Upper lobe of left lung (tissue), 6 donors: ENCODE measurements at regions not wholly inside any gene's neighbourhood (a gene's known extent, or its start where the extent isn't known, plus 50 kb on each side); places are given as distances from the start of the nearest gene placed in this dataset.

Source experiments
- ATAC-seq, 2 donors: fragments of 200-7000 bp; cut with Tn5 transposase; one replicate each; pipeline ENCODE4 v1.9.1; 2022; ENCODE audit warnings: mild to moderate bottlenecking in 2 of 2, moderate library complexity in 2 of 2; ENCODE audit not compliant: low FRiP score in 2 of 2
- DNase-seq, 2 donors: peaks; one replicate each; pipeline ENCODE4 v3.0.0-alpha.2; 2019 to 2020
- H3K27ac ChIP-seq, 4 donors: fragments of 200-600 bp; sonication (generic); one replicate each; pipeline ENCODE4 v1.5.1; 2016 to 2019
- H3K27me3 ChIP-seq, 4 donors: fragments of 200-600 bp; sonication (generic); one replicate each; pipeline ENCODE4 v1.5.1; 2017 to 2019
- H3K36me3 ChIP-seq, 4 donors: fragments of 200-600 bp; sonication (generic); one replicate each; pipeline ENCODE4 v1.5.1; 2016 to 2019
- H3K4me1 ChIP-seq, 4 donors: fragments of 200-600 bp; sonication (generic); one replicate each; pipeline ENCODE4 v1.5.1; 2018 to 2019
- H3K4me3 ChIP-seq, 4 donors: fragments of 200-600 bp; sonication (generic); one replicate each; pipeline ENCODE4 v1.5.1; 2017 to 2019; ENCODE audit warnings: mild to moderate bottlenecking in 2 of 4, moderate library complexity in 1 of 4
- H3K9me3 ChIP-seq, 4 donors: fragments of 200-600 bp; sonication (generic); one replicate each; pipeline ENCODE4 v1.5.1; 2018 to 2019
- EP300 ChIP-seq, 4 donors: sonication (generic); formaldehyde crosslinking; IDR thresholded peaks; one replicate each; pipeline ENCODE4 v1.5.1; 2017; ENCODE audit warnings: antibody characterized with exemption in 4 of 4, control low read depth in 2 of 4
- POLR2A ChIP-seq, 4 donors: fragments of 450-650 bp; IDR thresholded peaks; one replicate each; pipeline ENCODE4 v1.5.1; 2016 to 2017; ENCODE audit warnings: antibody characterized with exemption in 4 of 4, mild to moderate bottlenecking in 2 of 4
- POLR2AphosphoS5 ChIP-seq, 2 donors: sonication (generic); formaldehyde crosslinking; IDR thresholded peaks; one replicate each; pipeline ENCODE4 v1.5.1; 2017; ENCODE audit warnings: antibody characterized with exemption in 2 of 2
- WGBS, 2 donors: methylation state at CpG; one replicate each; pipeline ENCODE4 v1.1.5; 2017 to 2018; 5-methylcytosine and 5-hydroxymethylcytosine counted together
- TF ChIP-seq, protein P1 (sequence below), 6 experiments: fragments of 450-650 bp in 4 of 6; fragments of 200-600 bp in 2 of 6; sonication (generic) in 2 of 6; IDR thresholded peaks; one replicate each; pipeline ENCODE4 v1.5.1; 2016 to 2019; ENCODE audit warnings: antibody characterized with exemption in 6 of 6
- donor health status: DM: no; HTN: no; CAD: no; lungs with moderate emphysema.
- donor health status: DM: no; HTN: yes; CAD: no; lungs with severe emphysema.

DNA sequence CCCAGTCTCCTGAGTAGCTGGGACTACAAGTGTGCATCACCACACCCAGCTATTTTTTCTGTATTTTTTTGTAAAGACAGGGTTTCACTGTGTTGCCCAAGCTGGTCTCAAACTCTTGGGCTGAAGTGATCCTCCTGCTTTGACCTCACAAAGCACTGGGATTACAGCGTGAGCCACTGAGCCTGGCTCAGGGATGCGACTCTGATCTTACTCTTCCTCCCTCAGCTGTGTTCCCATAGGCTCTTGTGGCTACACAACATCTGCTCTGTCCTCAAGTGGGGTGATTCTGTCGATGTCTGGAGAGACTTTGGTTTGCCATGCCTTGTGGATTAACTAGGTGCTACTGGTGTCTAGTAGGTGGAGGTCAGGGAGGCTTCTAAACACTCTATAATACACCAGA, 127.0 kb upstream of the SERPIND1 start:
- DNase-seq (no peak), ATAC-seq (no peak)
- H3K27ac ChIP-seq, result no peak overlapping the region
- no peak overlapping the region for H3K4me3 ChIP-seq
- WGBS, 2 donors, result 83 to 86% methylated on average over 3 of the region's 3 CpGs
- H3K9me3 ChIP-seq, result no peaks in the 10 kb centered on the region
- no peaks in the 10 kb centered on the region for H3K27me3 ChIP-seq
- no peak for TF ChIP-seq EP300 (IDR thresholded peaks at IDR 0.05)
- no peak for TF ChIP-seq POLR2A (IDR thresholded peaks at IDR 0.05)
- no peak for TF ChIP-seq POLR2AphosphoS5 (IDR thresholded peaks at IDR 0.05)
- TF ChIP-seq, protein P1, sequence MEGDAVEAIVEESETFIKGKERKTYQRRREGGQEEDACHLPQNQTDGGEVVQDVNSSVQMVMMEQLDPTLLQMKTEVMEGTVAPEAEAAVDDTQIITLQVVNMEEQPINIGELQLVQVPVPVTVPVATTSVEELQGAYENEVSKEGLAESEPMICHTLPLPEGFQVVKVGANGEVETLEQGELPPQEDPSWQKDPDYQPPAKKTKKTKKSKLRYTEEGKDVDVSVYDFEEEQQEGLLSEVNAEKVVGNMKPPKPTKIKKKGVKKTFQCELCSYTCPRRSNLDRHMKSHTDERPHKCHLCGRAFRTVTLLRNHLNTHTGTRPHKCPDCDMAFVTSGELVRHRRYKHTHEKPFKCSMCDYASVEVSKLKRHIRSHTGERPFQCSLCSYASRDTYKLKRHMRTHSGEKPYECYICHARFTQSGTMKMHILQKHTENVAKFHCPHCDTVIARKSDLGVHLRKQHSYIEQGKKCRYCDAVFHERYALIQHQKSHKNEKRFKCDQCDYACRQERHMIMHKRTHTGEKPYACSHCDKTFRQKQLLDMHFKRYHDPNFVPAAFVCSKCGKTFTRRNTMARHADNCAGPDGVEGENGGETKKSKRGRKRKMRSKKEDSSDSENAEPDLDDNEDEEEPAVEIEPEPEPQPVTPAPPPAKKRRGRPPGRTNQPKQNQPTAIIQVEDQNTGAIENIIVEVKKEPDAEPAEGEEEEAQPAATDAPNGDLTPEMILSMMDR (IDR thresholded peaks at IDR 0.05), result no peak
- H3K4me1 ChIP-seq, result no peaks in the 10 kb centered on the region
- H3K36me3 ChIP-seq, result no peaks in the 10 kb centered on the region

DNA sequence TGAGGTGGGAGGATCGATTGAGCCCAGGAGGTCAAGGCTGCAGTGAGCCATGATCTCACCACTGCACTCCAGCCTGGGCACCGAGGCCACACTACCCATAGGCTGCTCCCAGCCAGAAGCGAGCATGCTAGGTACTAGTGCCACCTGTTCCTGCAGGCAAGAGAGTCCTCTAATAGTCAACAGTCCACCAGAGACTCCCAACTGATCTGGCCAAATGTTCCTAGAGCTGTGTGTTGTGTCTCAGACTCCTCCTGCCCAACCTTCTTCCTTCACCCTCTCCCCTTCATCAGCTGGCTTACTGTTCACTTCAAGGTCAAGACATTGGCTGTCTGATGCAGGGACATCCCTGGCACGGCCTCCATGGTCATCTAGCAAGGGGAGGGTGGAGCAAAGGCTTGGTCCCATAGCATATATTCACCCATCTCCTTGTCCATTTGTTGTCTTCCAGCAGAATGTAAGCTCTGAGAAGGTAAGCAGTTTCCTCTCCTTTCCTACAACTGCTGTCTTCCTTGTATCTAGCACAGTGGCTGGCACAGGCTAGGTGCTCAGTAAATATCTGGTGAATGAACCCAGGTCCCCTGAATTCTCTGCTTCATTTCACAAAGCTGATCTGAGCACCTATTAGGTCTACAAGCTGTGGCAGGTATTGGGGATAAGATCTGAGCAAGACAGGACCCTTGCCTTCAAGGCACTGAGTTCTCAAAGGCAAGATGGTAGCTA, 126.2 kb upstream of the SERPIND1 start:
- H3K4me1 ChIP-seq, result no peaks in the 10 kb centered on the region
- no peaks in the 10 kb centered on the region for H3K36me3 ChIP-seq
- no peak for DNase-seq
- no peak for ATAC-seq
- H3K4me3 ChIP-seq, result no peak overlapping the region
- TF ChIP-seq POLR2AphosphoS5 (IDR thresholded peaks at IDR 0.05) (no peak), EP300 (IDR thresholded peaks at IDR 0.05) (no peak), POLR2A (IDR thresholded peaks at IDR 0.05) (no peak)
- TF ChIP-seq, protein P1 (IDR thresholded peaks at IDR 0.05), result no peak
- 81 to 88% methylated on average over 4 of the region's 4 CpGs for WGBS, 2 donors
- H3K27ac ChIP-seq, result no peak overlapping the region
- H3K9me3 ChIP-seq, result no peaks in the 10 kb centered on the region
- no peaks in the 10 kb centered on the region for H3K27me3 ChIP-seq

DNA sequence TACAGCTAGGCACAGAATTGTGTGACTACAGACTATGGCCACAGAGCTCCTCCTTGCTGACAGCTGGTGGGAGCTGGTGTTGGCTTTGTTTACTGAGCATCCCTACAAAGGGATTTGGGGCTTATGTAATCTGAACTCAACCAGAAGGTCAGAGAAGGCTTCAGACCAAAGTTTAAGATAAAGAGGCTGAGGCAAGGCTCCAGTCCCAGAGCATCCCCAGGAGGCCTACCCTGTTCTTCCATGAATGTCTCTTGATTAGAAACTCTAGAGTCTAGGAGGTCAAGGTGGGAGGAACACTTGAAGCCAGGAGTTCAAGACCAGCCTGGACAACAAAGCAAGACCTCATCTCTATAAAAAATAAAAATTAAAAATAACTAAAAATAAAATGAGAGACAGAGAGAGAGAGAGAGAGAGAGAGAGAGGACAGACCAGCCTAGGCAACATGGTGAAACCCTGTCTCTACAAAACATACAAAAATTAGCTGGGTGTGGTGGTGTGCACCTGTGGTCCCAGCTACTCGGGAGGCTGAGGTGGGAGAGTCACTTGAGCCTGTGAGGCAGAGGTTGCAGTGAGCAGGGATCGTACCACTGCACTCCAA, 125.5 kb upstream of the SERPIND1 start:
- WGBS, 2 donors, result 88 to 90% methylated on average over 2 of the region's 2 CpGs
- no peak for TF ChIP-seq POLR2A (IDR thresholded peaks at IDR 0.05)
- no peak for TF ChIP-seq EP300 (IDR thresholded peaks at IDR 0.05)
- no peak for TF ChIP-seq POLR2AphosphoS5 (IDR thresholded peaks at IDR 0.05)
- TF ChIP-seq, protein P1 (IDR thresholded peaks at IDR 0.05), result no peak
- H3K27ac ChIP-seq, result no peak overlapping the region
- DNase-seq (no peak), ATAC-seq (no peak)
- no peaks in the 10 kb centered on the region for H3K27me3 ChIP-seq
- H3K36me3 ChIP-seq, result no peaks in the 10 kb centered on the region
- no peaks in the 10 kb centered on the region for H3K4me1 ChIP-seq
- no peak overlapping the region for H3K4me3 ChIP-seq
- no peaks in the 10 kb centered on the region for H3K9me3 ChIP-seq

DNA sequence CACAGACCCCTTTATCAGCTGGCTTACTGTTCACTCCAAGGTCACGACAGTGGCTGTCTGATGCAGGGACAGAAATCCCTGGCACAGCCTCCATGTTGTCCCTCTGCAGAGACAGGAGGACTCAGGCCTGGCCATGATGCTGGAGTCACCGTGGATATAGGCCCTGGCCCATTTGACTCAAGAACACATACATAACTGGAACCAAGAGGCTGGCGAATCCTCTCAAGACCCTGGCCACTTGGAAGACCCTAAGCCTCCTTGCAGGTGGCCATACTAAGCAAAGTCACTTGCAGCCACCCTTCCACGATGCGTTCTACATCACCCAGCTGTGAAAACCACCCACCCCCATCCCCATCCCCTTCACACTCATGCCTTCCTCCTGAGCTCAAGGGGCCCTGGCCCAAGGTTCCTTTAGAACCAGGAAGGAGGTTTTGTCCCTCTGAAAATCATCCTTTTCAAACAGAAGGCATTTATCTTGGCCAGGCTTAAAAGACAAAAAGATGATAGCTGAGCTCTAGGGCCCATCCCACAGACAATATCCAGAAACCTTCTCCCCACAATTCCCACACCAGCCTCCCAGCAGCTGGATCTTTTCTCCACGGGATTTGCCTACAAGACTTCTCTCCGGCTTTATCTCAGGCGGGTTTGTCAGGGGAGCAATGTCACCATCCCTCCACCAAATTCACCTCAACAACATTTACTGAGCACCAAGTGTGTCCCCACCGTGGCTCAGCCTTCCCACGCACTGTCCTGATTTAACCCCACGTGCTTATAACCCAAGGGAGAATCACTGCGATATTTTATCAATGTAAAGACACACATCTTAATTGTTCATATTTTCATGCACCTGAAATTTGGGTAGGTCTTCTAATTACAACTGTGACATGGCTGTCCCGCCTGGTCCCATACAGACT, 123.4 kb upstream of the SERPIND1 start:
- Histone ChIP-seq H3K4me3 (no peak overlapping the region), H3K27me3 (no peaks in the 10 kb centered on the region), H3K36me3 (no peaks in the 10 kb centered on the region), H3K4me1 (peaks cover 0 to 7% (median 1%) of the 10 kb centered on the region in 4 donors), H3K9me3 (no peaks in the 10 kb centered on the region), H3K27ac (no peak overlapping the region)
- ATAC-seq (no peak), DNase-seq (no peak)
- 90 to 91% methylated on average over 11 to 13 of the region's 13 CpGs for WGBS, 2 donors
- TF ChIP-seq POLR2A (IDR thresholded peaks at IDR 0.05), result no peak
- no peak for TF ChIP-seq EP300 (IDR thresholded peaks at IDR 0.05)
- TF ChIP-seq, protein P1 (IDR thresholded peaks at IDR 0.05), result no peak
- TF ChIP-seq POLR2AphosphoS5 (IDR thresholded peaks at IDR 0.05), result no peak
